ENCODE measurements at regions not wholly inside any gene's neighbourhood (a gene's known extent, or its start where the extent isn't known, plus 50 kb on each side); places are given as distances from the start of the nearest gene placed in this dataset.

DNA sequence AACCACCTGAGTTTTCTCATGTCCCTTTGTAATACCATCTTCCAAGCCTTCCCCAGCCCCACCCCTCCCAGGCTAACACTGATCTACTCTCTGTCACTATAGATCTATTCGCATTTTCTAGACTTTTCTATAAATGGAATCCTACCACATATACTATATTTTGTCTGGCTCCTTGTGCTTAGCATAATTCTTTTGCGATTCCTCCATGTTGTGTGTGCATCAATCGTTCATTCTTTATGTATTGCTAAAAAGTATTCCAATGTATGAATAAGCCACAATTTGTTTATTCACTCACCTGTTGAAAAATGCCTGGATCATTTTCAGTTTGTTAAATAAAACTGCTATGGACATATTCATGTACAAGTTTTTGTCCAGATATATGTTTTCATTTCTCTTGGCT, 66.7 kb upstream of the DPT start:
- DNase-seq (no peak), ATAC-seq (no peak)
- WGBS, 2 donors: 95 to 97% methylated on average over 3 of the region's 3 CpGs
- Histone ChIP-seq H3K4me1 (peaks cover 0 to 4% (median 0%) of the 10 kb centered on the region in 9 donors), H3K36me3 (no peaks in the 10 kb centered on the region), H3K27ac (no peak overlapping the region), H3K9me3 (no peaks in the 10 kb centered on the region), H3K27me3 (no peaks in the 10 kb centered on the region), H3K4me3 (no peak overlapping the region)
- intact Hi-C loops (cut with DNase I): no loop called here
- TF ChIP-seq, protein P1, sequence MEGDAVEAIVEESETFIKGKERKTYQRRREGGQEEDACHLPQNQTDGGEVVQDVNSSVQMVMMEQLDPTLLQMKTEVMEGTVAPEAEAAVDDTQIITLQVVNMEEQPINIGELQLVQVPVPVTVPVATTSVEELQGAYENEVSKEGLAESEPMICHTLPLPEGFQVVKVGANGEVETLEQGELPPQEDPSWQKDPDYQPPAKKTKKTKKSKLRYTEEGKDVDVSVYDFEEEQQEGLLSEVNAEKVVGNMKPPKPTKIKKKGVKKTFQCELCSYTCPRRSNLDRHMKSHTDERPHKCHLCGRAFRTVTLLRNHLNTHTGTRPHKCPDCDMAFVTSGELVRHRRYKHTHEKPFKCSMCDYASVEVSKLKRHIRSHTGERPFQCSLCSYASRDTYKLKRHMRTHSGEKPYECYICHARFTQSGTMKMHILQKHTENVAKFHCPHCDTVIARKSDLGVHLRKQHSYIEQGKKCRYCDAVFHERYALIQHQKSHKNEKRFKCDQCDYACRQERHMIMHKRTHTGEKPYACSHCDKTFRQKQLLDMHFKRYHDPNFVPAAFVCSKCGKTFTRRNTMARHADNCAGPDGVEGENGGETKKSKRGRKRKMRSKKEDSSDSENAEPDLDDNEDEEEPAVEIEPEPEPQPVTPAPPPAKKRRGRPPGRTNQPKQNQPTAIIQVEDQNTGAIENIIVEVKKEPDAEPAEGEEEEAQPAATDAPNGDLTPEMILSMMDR (IDR thresholded peaks at IDR 0.05): no peak

DNA sequence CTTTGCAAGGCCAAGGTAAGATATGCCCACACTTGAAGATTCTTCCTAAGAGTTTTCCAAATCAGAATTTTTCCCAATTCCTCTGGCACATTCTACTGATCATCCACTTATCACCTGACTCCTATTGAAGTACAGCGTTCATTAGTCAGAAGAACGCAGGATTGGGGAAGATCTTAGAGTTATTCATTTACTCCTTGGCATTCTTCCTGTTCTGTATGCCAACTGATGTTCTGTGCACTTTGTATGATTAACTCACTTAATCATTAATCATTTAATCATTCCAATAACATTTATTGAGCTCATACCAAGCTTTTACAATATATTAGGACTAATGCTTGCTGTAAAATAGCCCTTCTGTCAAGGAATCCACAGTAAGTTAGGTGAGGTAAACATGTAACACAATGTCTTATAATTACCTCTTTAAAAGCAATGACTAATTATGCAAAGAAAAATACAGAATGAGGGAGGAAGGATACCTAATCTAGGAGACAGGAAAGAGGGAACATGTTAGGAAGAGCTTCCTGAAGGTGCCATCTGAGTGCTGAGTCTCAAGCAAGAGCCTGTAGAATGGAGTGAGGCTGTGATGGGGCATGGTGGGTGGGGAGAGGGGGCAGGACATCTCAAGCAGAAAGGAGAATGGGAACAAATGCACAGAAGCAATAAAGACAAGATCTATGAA, 71.1 kb upstream of the DPT start:
- DNase-seq (no peak), ATAC-seq (no peak)
- Histone ChIP-seq H3K27me3 (no peaks in the 10 kb centered on the region), H3K27ac (no peak overlapping the region), H3K9me3 (no peaks in the 10 kb centered on the region), H3K4me3 (no peak overlapping the region), H3K4me1 (no peaks in the 10 kb centered on the region), H3K36me3 (no peaks in the 10 kb centered on the region)
- WGBS, 2 donors: 96 to 97% methylated on average over 2 of the region's 2 CpGs
- TF ChIP-seq, protein P1 (IDR thresholded peaks at IDR 0.05): no peak
- intact Hi-C loops (cut with DNase I): no loop called here

DNA sequence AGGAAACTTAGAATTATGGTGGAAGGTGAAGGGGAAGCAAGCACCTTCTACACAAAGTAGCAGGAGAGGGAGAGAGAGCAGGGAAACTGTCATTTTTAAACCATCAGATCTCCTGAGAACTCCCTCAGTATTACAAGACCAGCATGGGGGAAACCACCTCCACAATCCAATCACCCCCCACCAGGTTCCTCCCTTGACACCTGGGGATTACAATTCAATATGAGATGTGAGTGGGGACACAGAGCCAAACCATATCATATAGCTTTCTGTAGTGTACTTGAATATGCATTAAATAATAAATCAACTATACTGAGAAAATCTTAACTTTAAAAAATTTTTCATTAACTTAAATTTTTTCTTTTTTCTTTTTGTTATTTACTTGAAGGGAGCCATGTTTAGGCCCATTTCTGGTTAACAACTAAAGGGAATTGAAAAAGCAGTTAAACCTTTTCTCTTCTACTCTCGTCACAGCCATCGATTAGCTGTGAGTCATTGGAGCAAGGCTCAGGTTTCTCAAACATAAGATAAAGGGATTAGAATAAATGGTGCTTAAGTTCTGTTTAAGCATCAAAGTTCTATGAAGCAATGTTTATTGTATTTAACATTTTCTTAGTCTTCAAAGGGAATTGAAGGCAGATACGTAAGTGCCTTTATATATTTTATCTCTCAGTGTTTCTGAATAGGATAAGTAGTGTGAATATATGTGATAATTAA, 72.2 kb upstream of the DPT start:
- 79% methylated on average over 3 of the region's 3 CpGs for WGBS, 2 donors
- TF ChIP-seq, protein P1 (IDR thresholded peaks at IDR 0.05): no peak
- intact Hi-C loops (cut with DNase I): no loop called here
- Histone ChIP-seq H3K27me3 (no peaks in the 10 kb centered on the region), H3K4me3 (no peak overlapping the region), H3K9me3 (no peaks in the 10 kb centered on the region), H3K4me1 (no peaks in the 10 kb centered on the region), H3K27ac (no peak overlapping the region), H3K36me3 (no peaks in the 10 kb centered on the region)
- ATAC-seq (no peak), DNase-seq (no peak)

DNA sequence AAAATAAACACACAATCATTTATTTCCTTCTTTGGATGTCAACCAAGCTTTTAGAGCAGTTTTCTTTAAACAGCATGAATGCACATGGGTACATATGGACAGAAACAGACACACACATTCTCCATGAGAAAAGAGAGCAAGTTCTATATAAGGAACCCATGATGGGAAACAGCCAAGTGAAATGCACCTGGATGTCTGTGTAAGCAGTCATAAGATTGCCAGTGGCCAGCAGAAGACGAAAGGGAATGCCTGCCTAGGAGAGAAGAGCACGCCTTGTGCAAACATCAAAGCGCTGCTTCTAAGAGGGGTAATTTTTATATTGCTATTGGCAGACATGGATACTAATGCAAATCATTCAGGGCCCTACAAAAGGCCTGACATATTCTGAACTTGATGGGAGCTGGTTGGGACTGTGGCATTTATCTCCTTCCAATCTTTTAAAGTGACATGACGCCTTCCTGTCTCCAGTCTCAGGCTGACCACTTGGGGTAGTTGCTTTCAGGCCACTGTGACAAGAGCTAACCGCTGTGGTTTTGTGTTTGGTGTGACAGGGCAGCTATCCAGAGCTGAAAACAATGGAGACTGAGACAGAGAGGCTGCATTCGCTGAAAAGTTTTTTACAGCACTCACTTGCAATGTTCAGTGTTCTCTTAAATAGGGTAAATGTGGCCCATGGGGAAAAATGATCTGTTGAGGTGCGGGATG, 75.0 kb upstream of the DPT start:
- Histone ChIP-seq H3K4me3 (no peak overlapping the region), H3K4me1 (no peaks in the 10 kb centered on the region), H3K27me3 (no peaks in the 10 kb centered on the region), H3K36me3 (no peaks in the 10 kb centered on the region), H3K27ac (no peak overlapping the region), H3K9me3 (no peaks in the 10 kb centered on the region)
- DNase-seq (no peak), ATAC-seq (no peak)
- intact Hi-C loops (cut with DNase I): no loop called here
- TF ChIP-seq, protein P1 (IDR thresholded peaks at IDR 0.05): no peak
- WGBS, 2 donors: 82 to 84% methylated on average over 7 of the region's 7 CpGs

All from heart right ventricle (tissue), 16 donors.